ENCODE measurements at regions not wholly inside any gene's neighbourhood (a gene's known extent, or its start where the extent isn't known, plus 50 kb on each side); places are given as distances from the start of the nearest gene placed in this dataset.

DNA sequence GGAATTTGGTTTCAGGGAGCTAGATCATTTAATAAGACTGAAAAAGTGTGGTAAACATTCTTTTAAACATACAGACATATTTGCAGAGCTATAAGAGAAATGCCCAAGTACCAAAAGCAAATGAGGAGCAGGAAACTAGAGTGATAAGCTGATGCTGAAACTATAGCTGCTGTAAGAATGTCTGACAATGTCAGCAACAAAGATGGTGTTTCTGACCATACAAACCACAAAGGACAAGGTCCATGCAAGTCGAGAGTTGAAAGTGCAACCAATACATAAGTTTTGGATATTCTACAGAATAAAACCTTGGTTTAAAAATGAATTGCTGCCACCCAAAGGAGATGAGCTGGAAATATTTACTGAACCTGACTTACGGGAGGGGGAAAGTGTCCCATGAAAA is 610.2 kb downstream of the TBL1XR1 start:
- TF ChIP-seq, protein P1, sequence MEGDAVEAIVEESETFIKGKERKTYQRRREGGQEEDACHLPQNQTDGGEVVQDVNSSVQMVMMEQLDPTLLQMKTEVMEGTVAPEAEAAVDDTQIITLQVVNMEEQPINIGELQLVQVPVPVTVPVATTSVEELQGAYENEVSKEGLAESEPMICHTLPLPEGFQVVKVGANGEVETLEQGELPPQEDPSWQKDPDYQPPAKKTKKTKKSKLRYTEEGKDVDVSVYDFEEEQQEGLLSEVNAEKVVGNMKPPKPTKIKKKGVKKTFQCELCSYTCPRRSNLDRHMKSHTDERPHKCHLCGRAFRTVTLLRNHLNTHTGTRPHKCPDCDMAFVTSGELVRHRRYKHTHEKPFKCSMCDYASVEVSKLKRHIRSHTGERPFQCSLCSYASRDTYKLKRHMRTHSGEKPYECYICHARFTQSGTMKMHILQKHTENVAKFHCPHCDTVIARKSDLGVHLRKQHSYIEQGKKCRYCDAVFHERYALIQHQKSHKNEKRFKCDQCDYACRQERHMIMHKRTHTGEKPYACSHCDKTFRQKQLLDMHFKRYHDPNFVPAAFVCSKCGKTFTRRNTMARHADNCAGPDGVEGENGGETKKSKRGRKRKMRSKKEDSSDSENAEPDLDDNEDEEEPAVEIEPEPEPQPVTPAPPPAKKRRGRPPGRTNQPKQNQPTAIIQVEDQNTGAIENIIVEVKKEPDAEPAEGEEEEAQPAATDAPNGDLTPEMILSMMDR (IDR thresholded peaks at IDR 0.05) = no peak
- TF ChIP-seq POLR2A (IDR thresholded peaks at IDR 0.05) = no peak

All from lower leg skin (tissue), 3 donors.